ENCODE measurements at regions not wholly inside any gene's neighbourhood (a gene's known extent, or its start where the extent isn't known, plus 50 kb on each side); places are given as distances from the start of the nearest gene placed in this dataset.

GRCh38 chr6:6401401-6401800 is 80.9 kb upstream of the F13A1 start (continued):
- TF ChIP-seq REST (IDR thresholded peaks at IDR 0.05) (no peak), NR2F2 (IDR thresholded peaks at IDR 0.05) (no peak), EGR1 (IDR thresholded peaks at IDR 0.05; ENCODE audit: low read depth in 2 of 2) (no peak), YY1 (IDR thresholded peaks at IDR 0.05) (no peak), FOXA1 (IDR thresholded peaks at IDR 0.05) (no peak), TAF1 (conservative IDR thresholded peaks at IDR 0.05) (no peak)

- Histone ChIP-seq H3K9ac (ENCODE audit: low read depth in 1 of 2, low read length in 2 of 2) (no peak overlapping the region), H3K27ac (ENCODE audit: low read depth in 1 of 2, low read length in 2 of 2) (no peak overlapping the region), H3K4me3 (ENCODE audit: low read depth in 1 of 3, low read length in 3 of 3) (no peak overlapping the region), H3K9me3 (ENCODE audit: control insufficient read depth in 4 of 4, low read length in 3 of 4) (no peaks in the 10 kb centered on the region), H3K4me1 (ENCODE audit: control insufficient read depth in 4 of 4, insufficient read depth in 4 of 4, low read length in 3 of 4) (peaks cover 2 to 24% (median 17%) of the 10 kb centered on the region in 4 donors), H3K27me3 (ENCODE audit: control insufficient read depth in 4 of 4, insufficient read depth in 4 of 4, low read length in 3 of 4) (no peaks in the 10 kb centered on the region), H3K36me3 (ENCODE audit: control insufficient read depth in 4 of 4, insufficient read depth in 3 of 4, low read depth in 1 of 4, low read length in 3 of 4) (no peaks in the 10 kb centered on the region)
- no peak for DNase-seq (ENCODE audit: low spot score)
- 78% methylated on average over 2 of the region's 2 CpGs for WGBS
- TF ChIP-seq HNF4G (IDR thresholded peaks at IDR 0.05) (no peak), GABPA (IDR thresholded peaks at IDR 0.05 in 1 of 2, conservative IDR thresholded peaks at IDR 0.05 in 1 of 2) (no peak), ZBTB33 (IDR thresholded peaks at IDR 0.05) (no peak), TAF1 (conservative IDR thresholded peaks at IDR 0.05) (no peak)
Measured at GRCh38 chr6:6402006-6402405, 81.5 kb upstream of the F13A1 start.

GRCh38 chr6:6402591-6402990 is 82.1 kb upstream of the F13A1 start:
- H3K36me3 ChIP-seq (ENCODE audit: control insufficient read depth in 4 of 4, insufficient read depth in 3 of 4, low read depth in 1 of 4, low read length in 3 of 4), result no peaks in the 10 kb centered on the region
- H3K4me3 ChIP-seq (ENCODE audit: low read depth in 1 of 3, low read length in 3 of 3), result no peak overlapping the region
- no peaks in the 10 kb centered on the region for H3K9me3 ChIP-seq (ENCODE audit: control insufficient read depth in 4 of 4, low read length in 3 of 4)
- WGBS, result 78% methylated on average over 6 of the region's 6 CpGs
- H3K27ac ChIP-seq (ENCODE audit: low read depth in 1 of 2, low read length in 2 of 2), result no peak overlapping the region
- peaks cover 2 to 27% (median 18%) of the 10 kb centered on the region in 4 donors for H3K4me1 ChIP-seq (ENCODE audit: control insufficient read depth in 4 of 4, insufficient read depth in 4 of 4, low read length in 3 of 4)
- H3K9ac ChIP-seq (ENCODE audit: low read depth in 1 of 2, low read length in 2 of 2), result no peak overlapping the region
- TF ChIP-seq ZBTB33 (IDR thresholded peaks at IDR 0.05) (no peak), RAD21 (IDR thresholded peaks at IDR 0.05) (no peak), FOXA2 (IDR thresholded peaks at IDR 0.05) (no peak), FOXA1 (IDR thresholded peaks at IDR 0.05) (no peak), CTCF (IDR thresholded peaks at IDR 0.05; ENCODE audit: low read depth, low read length, missing input control) (no peak), ATF3 (IDR thresholded peaks at IDR 0.05) (no peak), RXRA (IDR thresholded peaks at IDR 0.05) (no peak), HNF4A (conservative IDR thresholded peaks at IDR 0.05) (no peak), SP1 (IDR thresholded peaks at IDR 0.05) (no peak)
- H3K27me3 ChIP-seq (ENCODE audit: control insufficient read depth in 4 of 4, insufficient read depth in 4 of 4, low read length in 3 of 4), result no peaks in the 10 kb centered on the region
- DNase-seq (ENCODE audit: low spot score), result no peak

Data from liver (tissue), 8 donors.